ENCODE measurements at regions not wholly inside any gene's neighbourhood (a gene's known extent, or its start where the extent isn't known, plus 50 kb on each side); places are given as distances from the start of the nearest gene placed in this dataset.
"Not testable (repeated sequence)": the region's sequence is repeated elsewhere in the genome, so short reads cannot be mapped to it uniquely, and the experiment has no call there.

DNA sequence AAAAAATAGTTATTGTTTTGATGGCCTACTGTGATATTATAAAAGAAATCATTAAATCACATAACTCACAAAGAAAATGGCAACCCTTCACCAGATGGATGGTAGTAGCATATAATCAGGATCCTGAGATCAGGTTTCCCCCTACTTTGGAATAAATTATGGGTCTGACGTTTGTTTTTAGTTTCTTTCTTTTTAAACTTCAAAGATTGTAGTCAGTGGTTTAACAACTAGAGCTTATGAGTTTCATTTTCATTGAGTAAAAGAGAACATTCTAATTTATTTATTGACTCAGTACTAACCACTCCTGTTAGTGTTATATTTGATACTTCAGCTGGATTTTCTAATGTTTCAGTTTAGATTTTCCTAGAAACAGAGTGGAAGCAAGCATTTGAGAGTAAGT is 218.0 kb upstream of the PCSK5 start:
- no peak for ATAC-seq (ENCODE audit: low read depth in 2 of 2)
- H3K27me3 Mint-ChIP-seq = no peaks in the 10 kb centered on the region
- H3K36me3 Mint-ChIP-seq = no peaks in the 10 kb centered on the region
- H3K4me1 Mint-ChIP-seq = peaks cover 1 to 10% (median 5%) of the 10 kb centered on the region in 3 donors
- H3K27ac Mint-ChIP-seq = no peak overlapping the region
- H3K4me3 Mint-ChIP-seq = no peak overlapping the region
- peaks cover 0 to 5% (median 0%) of the 10 kb centered on the region in 7 donors for H3K9me3 Mint-ChIP-seq
- no peak for DNase-seq

GRCh38 chr9:75683591-75683990 is 206.9 kb upstream of the PCSK5 start:
- ATAC-seq (ENCODE audit: low read depth in 2 of 2) = no peak

DNA sequence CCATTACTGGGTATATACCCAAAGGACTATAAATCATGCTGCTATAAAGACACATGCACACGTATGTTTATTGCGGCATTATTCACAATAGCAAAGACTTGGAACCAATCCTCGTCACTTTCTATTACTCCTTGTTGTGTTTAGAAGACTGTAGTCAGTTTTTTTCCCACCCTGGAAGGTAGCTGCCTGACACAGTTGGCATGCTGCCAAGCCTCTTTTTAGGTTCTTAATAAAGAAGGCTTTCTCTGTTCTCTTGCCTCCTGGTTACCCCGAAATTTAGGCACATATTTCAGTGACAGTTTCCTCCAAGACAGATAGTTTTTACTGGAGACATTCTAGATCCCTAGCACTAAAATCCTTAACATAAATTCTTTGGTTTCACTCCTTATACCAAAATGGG is 205.4 kb upstream of the PCSK5 start:
- H3K9me3 Mint-ChIP-seq = peaks cover 0 to 13% (median 3%) of the 10 kb centered on the region in 7 donors
- DNase-seq = no peak
- no peak overlapping the region for H3K27ac Mint-ChIP-seq
- no peaks in the 10 kb centered on the region for H3K27me3 Mint-ChIP-seq
- no peak overlapping the region for H3K4me3 Mint-ChIP-seq
- H3K4me1 Mint-ChIP-seq = peaks cover 0 to 6% (median 0%) of the 10 kb centered on the region in 3 donors
- ATAC-seq (ENCODE audit: low read depth in 2 of 2) = no peak
- no peaks in the 10 kb centered on the region for H3K36me3 Mint-ChIP-seq

More at GRCh38 chr9:75683591-75683990, 206.9 kb upstream of the PCSK5 start:
- Mint-ChIP-seq H3K4me3 (no peak overlapping the region), H3K27me3 (no peaks in the 10 kb centered on the region), H3K36me3 (no peaks in the 10 kb centered on the region), H3K27ac (no peak overlapping the region), H3K9me3 (peaks cover 0 to 13% (median 0%) of the 10 kb centered on the region in 7 donors), H3K4me1 (peaks cover 0 to 1% (median 0%) of the 10 kb centered on the region in 3 donors)
- DNase-seq = no peak

GRCh38 chr9:75687359-75687953 is 203.0 kb upstream of the PCSK5 start:
- no peak overlapping the region for H3K4me3 Mint-ChIP-seq
- DNase-seq (no peak), ATAC-seq (ENCODE audit: low read depth in 2 of 2) (no peak)
- no peak overlapping the region for H3K27ac Mint-ChIP-seq
- H3K9me3 Mint-ChIP-seq = peaks cover 0 to 6% (median 3%) of the 10 kb centered on the region in 7 donors
- no peaks in the 10 kb centered on the region for H3K36me3 Mint-ChIP-seq
- peaks cover 0 to 10% (median 0%) of the 10 kb centered on the region in 3 donors for H3K4me1 Mint-ChIP-seq
- no peaks in the 10 kb centered on the region for H3K27me3 Mint-ChIP-seq

- peaks cover 0 to 15% (median 4%) of the 10 kb centered on the region in 3 donors for H3K4me1 Mint-ChIP-seq
- not testable (repeated sequence) for ATAC-seq (ENCODE audit: low read depth in 2 of 2); DNase-seq; H3K36me3 Mint-ChIP-seq; H3K27ac Mint-ChIP-seq; H3K9me3 Mint-ChIP-seq; H3K27me3 Mint-ChIP-seq; H3K4me3 Mint-ChIP-seq
Observed at GRCh38 chr9:75690551-75690950, 199.9 kb upstream of the PCSK5 start.

DNA sequence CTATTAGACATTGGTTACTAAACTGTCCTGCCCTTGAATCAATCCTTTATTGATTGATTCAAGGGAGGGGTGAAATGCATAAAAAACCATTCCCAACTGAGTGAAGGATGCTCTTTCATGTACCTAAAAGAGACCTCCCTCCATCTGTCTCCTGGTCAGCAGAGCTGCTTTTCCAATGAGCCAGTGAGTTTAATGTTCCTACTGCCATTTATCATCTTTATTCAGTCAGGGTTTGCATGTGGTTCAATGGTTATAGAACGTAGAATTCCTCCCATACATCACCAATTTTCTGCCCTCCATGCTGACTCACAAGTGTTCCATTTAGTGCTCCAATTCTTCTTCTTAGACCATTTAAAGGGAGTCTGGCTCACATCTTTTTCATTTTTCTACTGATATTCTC is 199.1 kb upstream of the PCSK5 start:
- Mint-ChIP-seq H3K4me1 (peaks cover 0 to 15% (median 4%) of the 10 kb centered on the region in 3 donors), H3K4me3 (no peak overlapping the region), H3K27ac (no peak overlapping the region), H3K27me3 (no peaks in the 10 kb centered on the region), H3K36me3 (no peaks in the 10 kb centered on the region), H3K9me3 (peaks cover 0 to 7% (median 0%) of the 10 kb centered on the region in 7 donors)
- ATAC-seq (ENCODE audit: low read depth in 2 of 2) = no peak
- DNase-seq = no peak

DNA sequence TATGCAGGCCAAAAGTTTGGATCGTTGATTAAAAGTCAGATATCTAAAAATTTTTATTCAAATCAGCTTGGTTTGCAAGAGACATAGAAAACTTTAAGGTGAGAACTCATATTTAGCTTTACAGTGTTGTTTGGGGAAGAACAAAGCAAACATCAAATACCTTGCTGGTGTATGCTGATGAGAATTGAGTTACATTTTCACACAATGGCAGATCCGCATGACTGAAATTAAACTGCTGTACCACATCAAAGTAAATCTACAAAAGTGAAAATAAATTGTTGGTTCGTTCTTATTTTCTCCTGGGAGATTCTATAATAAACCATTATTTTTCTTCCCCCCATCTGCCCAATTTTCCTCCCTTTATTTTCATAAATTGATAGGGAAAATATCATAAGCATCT is 198.2 kb upstream of the PCSK5 start:
- Mint-ChIP-seq H3K9me3 (peaks cover 0 to 7% (median 0%) of the 10 kb centered on the region in 7 donors), H3K27me3 (no peaks in the 10 kb centered on the region), H3K27ac (no peak overlapping the region), H3K4me1 (peaks cover 0 to 15% (median 4%) of the 10 kb centered on the region in 3 donors), H3K36me3 (no peaks in the 10 kb centered on the region), H3K4me3 (no peak overlapping the region)
- ATAC-seq (ENCODE audit: low read depth in 2 of 2) (no peak), DNase-seq (no peak)

DNA sequence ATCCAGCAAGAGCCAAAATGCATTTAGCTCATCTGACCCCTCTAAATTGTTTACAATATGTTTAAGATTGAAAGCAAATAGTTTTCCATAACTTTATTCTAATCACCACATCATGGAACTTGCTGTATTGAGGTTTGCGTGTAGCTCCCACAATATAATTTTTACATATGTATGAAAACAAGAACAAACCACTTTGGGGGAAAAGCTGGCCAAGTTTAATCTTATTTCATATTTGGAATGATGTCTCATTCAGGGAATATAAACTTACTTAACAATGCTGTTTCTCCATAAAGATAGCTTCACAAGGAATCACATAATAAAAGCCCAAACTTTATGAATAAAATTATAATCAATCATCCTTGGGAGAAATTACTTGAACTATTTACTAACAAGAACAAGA is 194.6 kb upstream of the PCSK5 start:
- H3K36me3 Mint-ChIP-seq = no peaks in the 10 kb centered on the region
- no peaks in the 10 kb centered on the region for H3K27me3 Mint-ChIP-seq
- no peak overlapping the region for H3K4me3 Mint-ChIP-seq
- peaks cover 0 to 9% (median 4%) of the 10 kb centered on the region in 3 donors for H3K4me1 Mint-ChIP-seq
- no peak overlapping the region for H3K27ac Mint-ChIP-seq
- DNase-seq (no peak), ATAC-seq (ENCODE audit: low read depth in 2 of 2) (no peak)
- peaks cover 0 to 3% (median 0%) of the 10 kb centered on the region in 7 donors for H3K9me3 Mint-ChIP-seq

DNA sequence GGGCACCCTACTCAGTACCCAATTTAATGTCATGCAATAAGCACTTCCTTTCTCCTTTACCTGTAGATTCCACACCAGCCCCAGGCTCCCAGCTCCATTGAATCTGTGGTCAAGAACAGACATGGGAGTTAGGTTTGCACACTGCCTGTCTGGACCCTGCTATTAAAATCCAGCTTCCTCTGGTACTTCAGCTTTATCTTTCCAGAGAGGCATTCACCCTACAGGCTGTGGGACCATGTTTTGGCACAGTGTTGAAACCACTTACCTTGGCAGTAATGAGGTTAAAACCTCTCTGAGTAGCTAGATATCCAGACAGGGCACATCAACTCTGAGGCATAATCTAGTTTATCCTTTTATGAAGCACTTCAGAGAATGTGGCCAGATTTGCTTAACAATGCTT is 191.5 kb upstream of the PCSK5 start:
- H3K4me3 Mint-ChIP-seq = no peak overlapping the region
- H3K27me3 Mint-ChIP-seq = no peaks in the 10 kb centered on the region
- H3K4me1 Mint-ChIP-seq = peaks cover 0 to 4% (median 0%) of the 10 kb centered on the region in 3 donors
- no peak for DNase-seq
- H3K27ac Mint-ChIP-seq = no peak overlapping the region
- no peaks in the 10 kb centered on the region for H3K36me3 Mint-ChIP-seq
- peaks cover 0 to 3% (median 0%) of the 10 kb centered on the region in 7 donors for H3K9me3 Mint-ChIP-seq
- no peak for ATAC-seq (ENCODE audit: low read depth in 2 of 2)

DNA sequence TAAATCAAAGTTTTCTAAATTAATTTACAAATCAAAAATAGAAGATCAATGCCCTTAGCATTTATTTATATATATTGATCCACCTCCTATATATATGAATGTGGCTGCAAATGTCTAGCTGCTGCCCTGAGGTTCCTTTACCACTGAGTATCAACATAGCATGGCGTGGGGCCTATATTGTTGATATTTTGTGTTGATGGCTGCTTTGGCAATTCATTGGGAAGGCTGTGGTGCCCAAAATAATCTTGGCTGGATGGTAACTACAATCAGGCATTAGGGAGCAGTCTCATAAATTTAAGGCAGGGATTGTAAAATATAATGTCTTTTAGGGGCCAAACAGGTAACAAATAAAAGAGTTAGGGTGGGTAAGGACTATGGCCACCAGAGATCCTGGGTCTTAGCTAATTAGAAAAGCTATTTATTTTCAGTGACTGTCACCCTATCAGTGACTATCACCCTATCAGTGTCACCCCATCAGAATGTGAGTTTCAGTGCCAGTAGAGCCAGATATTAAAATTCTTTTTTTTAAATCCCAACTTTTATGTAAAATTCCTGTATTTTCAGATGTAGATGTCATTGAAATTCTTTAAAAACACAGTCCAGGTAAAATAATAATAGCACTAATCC is 190.7 kb upstream of the PCSK5 start:
- Mint-ChIP-seq H3K36me3 (no peaks in the 10 kb centered on the region), H3K9me3 (peaks cover 0 to 2% (median 0%) of the 10 kb centered on the region in 7 donors), H3K27ac (no peak overlapping the region), H3K4me3 (no peak overlapping the region), H3K27me3 (no peaks in the 10 kb centered on the region), H3K4me1 (no peaks in the 10 kb centered on the region)
- ATAC-seq (ENCODE audit: low read depth in 2 of 2) (no peak), DNase-seq (no peak)

- H3K27me3 Mint-ChIP-seq = no peaks in the 10 kb centered on the region
- no peak overlapping the region for H3K27ac Mint-ChIP-seq
- ATAC-seq (ENCODE audit: low read depth in 2 of 2) (no peak), DNase-seq (no peak)
- no peak overlapping the region for H3K4me3 Mint-ChIP-seq
- H3K9me3 Mint-ChIP-seq = peaks cover 0 to 2% (median 0%) of the 10 kb centered on the region in 7 donors
- H3K4me1 Mint-ChIP-seq = no peaks in the 10 kb centered on the region
- no peaks in the 10 kb centered on the region for H3K36me3 Mint-ChIP-seq
Observed at GRCh38 chr9:75700252-75700640, 190.2 kb upstream of the PCSK5 start.

DNA sequence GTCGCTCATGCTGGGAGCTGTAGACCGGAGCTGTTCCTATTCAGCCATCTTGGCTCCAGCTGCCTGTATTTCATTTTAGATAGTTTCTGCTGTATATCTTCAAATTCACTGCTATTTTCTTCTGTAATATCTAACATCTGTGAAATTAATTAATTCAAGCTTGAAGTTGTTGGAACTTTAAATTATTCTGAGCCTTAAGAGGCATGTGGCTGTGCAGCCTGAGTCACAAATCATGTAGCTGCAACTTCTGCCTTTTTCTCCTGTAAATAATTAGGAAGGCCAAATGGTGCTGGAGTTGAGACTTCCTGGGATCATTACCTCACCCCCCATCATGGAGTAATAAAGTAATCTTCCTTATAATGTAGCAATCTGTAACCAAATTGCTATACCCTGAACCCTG is 183.3 kb upstream of the PCSK5 start:
- no peak overlapping the region for H3K27ac Mint-ChIP-seq
- H3K4me1 Mint-ChIP-seq = no peaks in the 10 kb centered on the region
- no peaks in the 10 kb centered on the region for H3K27me3 Mint-ChIP-seq
- peaks cover 0 to 5% (median 0%) of the 10 kb centered on the region in 7 donors for H3K9me3 Mint-ChIP-seq
- ATAC-seq (ENCODE audit: low read depth in 2 of 2) (no peak), DNase-seq (no peak)
- no peaks in the 10 kb centered on the region for H3K36me3 Mint-ChIP-seq
- H3K4me3 Mint-ChIP-seq = no peak overlapping the region

DNA sequence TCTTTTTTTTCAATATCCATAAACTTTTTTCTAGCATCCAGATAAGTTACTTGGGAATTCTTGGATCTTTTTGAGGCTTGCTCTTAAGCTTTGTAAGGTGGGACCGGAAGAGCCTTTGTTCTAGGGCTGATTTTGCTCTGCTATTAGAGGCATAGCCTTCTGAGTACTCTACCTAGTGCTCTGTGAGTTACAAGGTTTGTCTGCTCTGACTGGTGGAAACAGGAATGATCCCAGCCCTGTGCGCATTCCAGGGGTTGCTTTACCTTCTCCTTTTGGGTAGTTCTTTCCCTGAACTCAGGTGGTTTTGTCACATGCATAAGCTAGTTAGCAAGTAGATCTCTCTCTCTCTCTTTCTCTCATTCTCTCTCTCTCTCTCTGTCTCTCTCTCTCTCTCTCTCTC is 180.8 kb upstream of the PCSK5 start:
- no peak for ATAC-seq (ENCODE audit: low read depth in 2 of 2)
- DNase-seq = no peak
- Mint-ChIP-seq H3K27me3 (no peaks in the 10 kb centered on the region), H3K4me1 (no peaks in the 10 kb centered on the region), H3K9me3 (peaks cover 0 to 8% (median 0%) of the 10 kb centered on the region in 7 donors), H3K4me3 (no peak overlapping the region), H3K36me3 (no peaks in the 10 kb centered on the region), H3K27ac (no peak overlapping the region)

- Mint-ChIP-seq H3K4me1 (no peaks in the 10 kb centered on the region), H3K27me3 (no peaks in the 10 kb centered on the region), H3K36me3 (no peaks in the 10 kb centered on the region), H3K9me3 (peaks cover 0 to 8% (median 0%) of the 10 kb centered on the region in 7 donors), H3K4me3 (no peak overlapping the region), H3K27ac (no peak overlapping the region)
- ATAC-seq (ENCODE audit: low read depth in 2 of 2) (no peak), DNase-seq (no peak)
Observed at GRCh38 chr9:75712700-75713099, 177.8 kb upstream of the PCSK5 start.
